ENCODE measurements at regions not wholly inside any gene's neighbourhood (a gene's known extent, or its start where the extent isn't known, plus 50 kb on each side); places are given as distances from the start of the nearest gene placed in this dataset.

DNA sequence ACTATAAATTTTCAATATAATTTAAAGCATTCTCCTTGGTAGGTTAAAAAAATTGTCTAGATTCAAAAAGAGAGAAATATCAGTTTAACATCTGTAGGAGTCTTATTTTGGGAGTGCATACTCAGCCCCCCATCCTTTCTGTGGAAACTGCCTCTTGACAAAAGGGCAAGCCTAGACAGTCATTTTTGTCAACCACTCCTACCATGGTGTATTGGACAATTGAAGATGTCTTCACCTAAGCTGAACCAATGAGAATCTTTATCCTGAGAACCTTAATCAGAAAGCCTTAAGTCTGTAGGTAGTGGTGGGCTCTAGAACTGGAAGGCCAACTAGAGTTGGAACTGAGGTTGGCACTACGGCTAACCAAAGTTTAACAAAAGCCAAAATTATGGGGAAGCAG, 65.7 kb upstream of the MED13 start:
- TF ChIP-seq, protein P1, sequence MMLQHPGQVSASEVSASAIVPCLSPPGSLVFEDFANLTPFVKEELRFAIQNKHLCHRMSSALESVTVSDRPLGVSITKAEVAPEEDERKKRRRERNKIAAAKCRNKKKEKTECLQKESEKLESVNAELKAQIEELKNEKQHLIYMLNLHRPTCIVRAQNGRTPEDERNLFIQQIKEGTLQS (CRISPR knock-in tag; conservative IDR thresholded peaks at IDR 0.05), result no peak
- TF ChIP-seq, protein P2, sequence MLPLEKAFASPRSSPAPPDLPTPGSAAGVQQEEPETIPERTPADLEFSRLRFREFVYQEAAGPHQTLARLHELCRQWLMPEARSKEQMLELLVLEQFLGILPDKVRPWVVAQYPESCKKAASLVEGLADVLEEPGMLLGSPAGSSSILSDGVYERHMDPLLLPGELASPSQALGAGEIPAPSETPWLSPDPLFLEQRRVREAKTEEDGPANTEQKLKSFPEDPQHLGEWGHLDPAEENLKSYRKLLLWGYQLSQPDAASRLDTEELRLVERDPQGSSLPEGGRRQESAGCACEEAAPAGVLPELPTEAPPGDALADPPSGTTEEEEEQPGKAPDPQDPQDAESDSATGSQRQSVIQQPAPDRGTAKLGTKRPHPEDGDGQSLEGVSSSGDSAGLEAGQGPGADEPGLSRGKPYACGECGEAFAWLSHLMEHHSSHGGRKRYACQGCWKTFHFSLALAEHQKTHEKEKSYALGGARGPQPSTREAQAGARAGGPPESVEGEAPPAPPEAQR (CRISPR knock-in tag; IDR thresholded peaks at IDR 0.05), result no peak
- TF ChIP-seq, protein P3, sequence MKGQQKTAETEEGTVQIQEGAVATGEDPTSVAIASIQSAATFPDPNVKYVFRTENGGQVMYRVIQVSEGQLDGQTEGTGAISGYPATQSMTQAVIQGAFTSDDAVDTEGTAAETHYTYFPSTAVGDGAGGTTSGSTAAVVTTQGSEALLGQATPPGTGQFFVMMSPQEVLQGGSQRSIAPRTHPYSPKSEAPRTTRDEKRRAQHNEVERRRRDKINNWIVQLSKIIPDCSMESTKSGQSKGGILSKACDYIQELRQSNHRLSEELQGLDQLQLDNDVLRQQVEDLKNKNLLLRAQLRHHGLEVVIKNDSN (CRISPR knock-in tag; IDR thresholded peaks at IDR 0.05), result no peak
- TF ChIP-seq, protein P4, sequence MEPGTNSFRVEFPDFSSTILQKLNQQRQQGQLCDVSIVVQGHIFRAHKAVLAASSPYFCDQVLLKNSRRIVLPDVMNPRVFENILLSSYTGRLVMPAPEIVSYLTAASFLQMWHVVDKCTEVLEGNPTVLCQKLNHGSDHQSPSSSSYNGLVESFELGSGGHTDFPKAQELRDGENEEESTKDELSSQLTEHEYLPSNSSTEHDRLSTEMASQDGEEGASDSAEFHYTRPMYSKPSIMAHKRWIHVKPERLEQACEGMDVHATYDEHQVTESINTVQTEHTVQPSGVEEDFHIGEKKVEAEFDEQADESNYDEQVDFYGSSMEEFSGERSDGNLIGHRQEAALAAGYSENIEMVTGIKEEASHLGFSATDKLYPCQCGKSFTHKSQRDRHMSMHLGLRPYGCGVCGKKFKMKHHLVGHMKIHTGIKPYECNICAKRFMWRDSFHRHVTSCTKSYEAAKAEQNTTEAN (CRISPR knock-in tag; IDR thresholded peaks at IDR 0.05), result no peak

Data from WTC11 (cell line).